ENCODE measurements at regions not wholly inside any gene's neighbourhood (a gene's known extent, or its start where the extent isn't known, plus 50 kb on each side); places are given as distances from the start of the nearest gene placed in this dataset.

GRCh38 chr6:101294051-101294638 is 99.4 kb upstream of the GRIK2 start:
- peaks cover 11% of the 10 kb centered on the region for H3K4me1 Mint-ChIP-seq (ENCODE audit: low read depth, unreplicated experiment)
- peaks cover 16% of the 10 kb centered on the region for H3K9me3 Mint-ChIP-seq (ENCODE audit: unreplicated experiment)
- peaks cover 5% of the 10 kb centered on the region for H3K27me3 Mint-ChIP-seq (ENCODE audit: unreplicated experiment)
- no peak for TF ChIP-seq CTCF (IDR thresholded peaks at IDR 0.05; ENCODE audit: partially characterized antibody, unreplicated experiment)
- no peak overlapping the region for H3K4me3 Mint-ChIP-seq (ENCODE audit: unreplicated experiment)
- peaks cover 14% of the 10 kb centered on the region for H3K36me3 Mint-ChIP-seq (ENCODE audit: unreplicated experiment)
- H3K27ac Mint-ChIP-seq (ENCODE audit: unreplicated experiment) = no peak overlapping the region
- no peak for DNase-seq

DNA sequence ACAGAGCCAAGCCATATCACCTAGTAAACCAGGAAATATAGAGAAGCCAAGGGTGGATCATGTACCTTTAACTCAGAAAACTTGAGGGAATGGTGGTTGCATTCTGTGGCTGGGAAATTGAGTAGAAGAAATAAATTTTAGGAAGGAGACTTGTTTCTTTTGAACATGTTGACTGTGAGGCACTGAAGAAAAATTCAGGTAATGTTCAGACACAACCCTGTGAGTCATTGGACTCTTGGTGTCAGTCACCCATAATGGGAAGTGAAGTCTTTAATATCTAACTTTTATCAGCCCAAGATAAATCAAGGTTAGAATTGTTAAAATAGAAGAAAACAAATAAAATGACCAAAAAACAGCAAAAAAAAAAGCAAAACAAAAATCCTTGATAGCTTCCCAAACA is 98.8 kb upstream of the GRIK2 start:
- H3K9me3 Mint-ChIP-seq (ENCODE audit: unreplicated experiment) = peaks cover 16% of the 10 kb centered on the region
- H3K36me3 Mint-ChIP-seq (ENCODE audit: unreplicated experiment) = peaks cover 14% of the 10 kb centered on the region
- H3K4me1 Mint-ChIP-seq (ENCODE audit: low read depth, unreplicated experiment) = peaks cover 11% of the 10 kb centered on the region
- H3K27me3 Mint-ChIP-seq (ENCODE audit: unreplicated experiment) = peaks cover 5% of the 10 kb centered on the region
- H3K27ac Mint-ChIP-seq (ENCODE audit: unreplicated experiment) = no peak overlapping the region
- no peak for TF ChIP-seq CTCF (IDR thresholded peaks at IDR 0.05; ENCODE audit: partially characterized antibody, unreplicated experiment)
- no peak overlapping the region for H3K4me3 Mint-ChIP-seq (ENCODE audit: unreplicated experiment)
- DNase-seq = no peak

DNA sequence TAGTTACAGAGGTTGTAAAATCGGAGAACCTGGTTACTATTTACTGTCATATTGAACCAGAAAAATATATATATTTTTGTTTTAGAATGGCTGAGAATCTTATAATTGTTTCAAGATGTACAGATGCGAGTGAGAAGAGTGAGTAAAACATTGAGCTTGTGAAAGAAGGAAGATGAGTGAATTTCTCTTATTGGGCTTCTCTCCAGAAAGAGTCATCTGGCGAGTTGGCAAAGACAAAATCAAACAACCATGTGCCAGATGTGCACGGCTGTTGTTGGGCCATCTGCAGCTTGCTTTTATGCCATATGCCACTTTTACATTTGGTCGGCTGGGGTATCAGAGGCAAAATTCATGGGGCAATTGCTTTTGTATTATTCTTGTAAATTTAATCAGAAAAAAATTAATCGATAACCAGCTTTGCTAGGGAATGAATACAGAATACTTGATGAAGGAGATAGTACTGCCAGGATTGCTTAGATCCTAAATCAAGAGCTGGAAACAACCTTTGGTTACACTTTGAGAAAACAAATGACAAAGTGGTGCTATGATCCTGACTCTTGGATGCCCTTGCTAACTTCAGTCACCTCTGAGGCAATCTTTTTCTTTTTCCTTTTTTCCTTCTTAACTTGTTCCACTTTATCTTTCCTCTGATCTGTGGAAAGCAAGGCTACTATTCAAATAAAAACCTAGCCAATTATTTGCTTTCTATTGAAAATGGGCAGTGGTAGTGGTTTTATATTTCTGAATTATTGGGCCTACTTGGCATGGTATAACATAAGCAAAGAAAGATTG is 97.1 kb upstream of the GRIK2 start:
- no peak for TF ChIP-seq CTCF (IDR thresholded peaks at IDR 0.05; ENCODE audit: partially characterized antibody, unreplicated experiment)
- peak; percentile 31 for DNase-seq
- peaks cover 14% of the 10 kb centered on the region for H3K36me3 Mint-ChIP-seq (ENCODE audit: unreplicated experiment)

GRCh38 chr6:101302593-101302992 is 90.9 kb upstream of the GRIK2 start:
- TF ChIP-seq CTCF (IDR thresholded peaks at IDR 0.05; ENCODE audit: partially characterized antibody, unreplicated experiment) = no peak
- Mint-ChIP-seq H3K36me3 (ENCODE audit: unreplicated experiment) (peaks cover 9% of the 10 kb centered on the region), H3K27me3 (ENCODE audit: unreplicated experiment) (no peaks in the 10 kb centered on the region), H3K4me3 (ENCODE audit: unreplicated experiment) (no peak overlapping the region), H3K27ac (ENCODE audit: unreplicated experiment) (no peak overlapping the region), H3K4me1 (ENCODE audit: low read depth, unreplicated experiment) (peaks cover 7% of the 10 kb centered on the region), H3K9me3 (ENCODE audit: unreplicated experiment) (peaks cover 4% of the 10 kb centered on the region)
- DNase-seq = no peak

More for the DNA sequence above, 97.1 kb upstream of the GRIK2 start:
- Mint-ChIP-seq H3K27ac (ENCODE audit: unreplicated experiment) (peak overlapping the region; percentile 93), H3K9me3 (ENCODE audit: unreplicated experiment) (peaks cover 18% of the 10 kb centered on the region), H3K4me3 (ENCODE audit: unreplicated experiment) (peak overlapping the region; percentile 41), H3K27me3 (ENCODE audit: unreplicated experiment) (peaks cover 3% of the 10 kb centered on the region), H3K4me1 (ENCODE audit: low read depth, unreplicated experiment) (peaks cover 14% of the 10 kb centered on the region)

- no peak overlapping the region for H3K4me3 Mint-ChIP-seq (ENCODE audit: unreplicated experiment)
- H3K36me3 Mint-ChIP-seq (ENCODE audit: unreplicated experiment) = peaks cover 9% of the 10 kb centered on the region
- H3K27me3 Mint-ChIP-seq (ENCODE audit: unreplicated experiment) = no peaks in the 10 kb centered on the region
- H3K9me3 Mint-ChIP-seq (ENCODE audit: unreplicated experiment) = peaks cover 4% of the 10 kb centered on the region
- peaks cover 2% of the 10 kb centered on the region for H3K4me1 Mint-ChIP-seq (ENCODE audit: low read depth, unreplicated experiment)
- H3K27ac Mint-ChIP-seq (ENCODE audit: unreplicated experiment) = no peak overlapping the region
- no peak for DNase-seq
- no peak for TF ChIP-seq CTCF (IDR thresholded peaks at IDR 0.05; ENCODE audit: partially characterized antibody, unreplicated experiment)
These were observed 90.0 kb upstream of the GRIK2 start for GRCh38 chr6:101303495-101303894.
